Activated T-helper 2 cell treated with anti-CD3 and anti-CD28 coated beads, Interferon-gamma antibody, Interleukin-2, Interleukin-4, amounts not matched to agents 10 μg/mL and 5 μg/mL and 100 μg/mL, durations not matched to agents 14 hours and 24 hours and 36 hours (primary cell): ENCODE measurements at regions not wholly inside any gene's neighbourhood (a gene's known extent, or its start where the extent isn't known, plus 50 kb on each side); places are given as distances from the start of the nearest gene placed in this dataset.

Experiments used
- DNase-seq: peaks from one replicate; pipeline ENCODE4 v3.0.0; 2021; ENCODE audit warnings: low spot score
- H3K27ac Mint-ChIP-seq: one replicate; pipeline ENCODE4 v1.8.0; 2021; ENCODE audit warnings: mixed read lengths
- H3K27me3 Mint-ChIP-seq: one replicate; pipeline ENCODE4 v1.8.0; 2021; ENCODE audit warnings: low read depth, mixed read lengths
- H3K36me3 Mint-ChIP-seq: one replicate; pipeline ENCODE4 v1.8.0; 2021; ENCODE audit warnings: low read depth, mixed read lengths
- H3K4me1 Mint-ChIP-seq: one replicate; pipeline ENCODE4 v1.8.0; 2021; ENCODE audit warnings: low read depth, mixed read lengths
- H3K4me3 Mint-ChIP-seq: one replicate; pipeline ENCODE4 v1.8.0; 2021; ENCODE audit warnings: low read depth, mild to moderate bottlenecking, moderate library complexity, mixed read lengths
- H3K9me3 Mint-ChIP-seq: one replicate; pipeline ENCODE4 v1.8.0; 2021; ENCODE audit warnings: mixed read lengths
- intact Hi-C: fragments of 100-400 bp; cut with micrococcal nuclease; formaldehyde crosslinking; loops from one replicate; pipeline ENCODE4 v1.15.1; 2023

DNA sequence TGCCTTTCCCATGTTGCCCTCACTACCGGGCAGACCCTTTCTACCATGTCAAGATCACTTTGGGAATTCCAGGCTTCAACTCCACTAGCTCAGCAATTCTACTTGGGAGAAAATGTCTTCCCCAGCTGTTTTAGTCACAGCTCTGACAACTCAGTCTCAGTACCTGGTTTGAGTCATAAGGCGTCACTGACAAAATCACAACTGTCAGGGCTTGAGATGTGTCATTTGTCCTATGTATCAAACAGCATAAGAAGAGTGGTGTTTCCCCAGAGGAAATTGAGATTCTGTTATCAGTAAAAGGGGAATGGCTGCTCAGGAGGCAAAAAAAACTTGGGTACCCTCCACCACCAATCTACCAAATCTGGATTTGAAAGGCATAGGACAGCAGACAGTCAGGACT lies 594.9 kb upstream of the SUCLG2 start:
- peaks cover 2% of the 10 kb centered on the region for H3K4me1 Mint-ChIP-seq

GRCh38 chr3:68242606-68243005 lies 588.2 kb upstream of the SUCLG2 start:
- intact Hi-C loops, result no loop called here
- Mint-ChIP-seq H3K27me3 (no peaks in the 10 kb centered on the region), H3K36me3 (no peaks in the 10 kb centered on the region), H3K4me1 (no peaks in the 10 kb centered on the region), H3K9me3 (no peaks in the 10 kb centered on the region), H3K27ac (no peak overlapping the region), H3K4me3 (no peak overlapping the region)
- DNase-seq, result no peak

More for the DNA sequence above, 594.9 kb upstream of the SUCLG2 start:
- DNase-seq, result no peak
- H3K4me3 Mint-ChIP-seq, result no peak overlapping the region
- H3K27ac Mint-ChIP-seq, result no peak overlapping the region
- H3K36me3 Mint-ChIP-seq, result no peaks in the 10 kb centered on the region
- intact Hi-C loops, result no loop called here
- no peaks in the 10 kb centered on the region for H3K27me3 Mint-ChIP-seq
- H3K9me3 Mint-ChIP-seq, result no peaks in the 10 kb centered on the region

DNA sequence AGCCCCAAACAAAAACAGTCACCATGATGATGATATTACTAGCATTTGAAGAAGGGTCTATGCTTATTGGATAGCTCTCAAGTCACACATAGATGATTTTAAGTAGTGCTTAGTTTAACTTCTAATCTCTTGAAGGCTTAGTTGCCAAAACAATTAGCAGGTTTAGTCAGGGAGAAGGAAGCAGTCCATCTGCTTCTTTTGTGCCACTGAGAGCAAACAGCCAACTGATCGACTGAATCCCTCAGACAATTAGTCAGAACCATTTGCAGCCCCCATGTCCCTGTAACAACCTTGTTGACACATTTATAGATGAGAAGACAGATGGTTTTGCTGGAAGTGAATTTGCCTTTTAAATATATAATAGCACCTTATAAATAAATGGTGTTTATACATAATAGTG lies 585.1 kb upstream of the SUCLG2 start:
- intact Hi-C loops, result no loop called here
- Mint-ChIP-seq H3K4me1 (no peaks in the 10 kb centered on the region), H3K27me3 (no peaks in the 10 kb centered on the region), H3K27ac (no peak overlapping the region), H3K4me3 (no peak overlapping the region), H3K9me3 (no peaks in the 10 kb centered on the region), H3K36me3 (no peaks in the 10 kb centered on the region)
- DNase-seq, result no peak

DNA sequence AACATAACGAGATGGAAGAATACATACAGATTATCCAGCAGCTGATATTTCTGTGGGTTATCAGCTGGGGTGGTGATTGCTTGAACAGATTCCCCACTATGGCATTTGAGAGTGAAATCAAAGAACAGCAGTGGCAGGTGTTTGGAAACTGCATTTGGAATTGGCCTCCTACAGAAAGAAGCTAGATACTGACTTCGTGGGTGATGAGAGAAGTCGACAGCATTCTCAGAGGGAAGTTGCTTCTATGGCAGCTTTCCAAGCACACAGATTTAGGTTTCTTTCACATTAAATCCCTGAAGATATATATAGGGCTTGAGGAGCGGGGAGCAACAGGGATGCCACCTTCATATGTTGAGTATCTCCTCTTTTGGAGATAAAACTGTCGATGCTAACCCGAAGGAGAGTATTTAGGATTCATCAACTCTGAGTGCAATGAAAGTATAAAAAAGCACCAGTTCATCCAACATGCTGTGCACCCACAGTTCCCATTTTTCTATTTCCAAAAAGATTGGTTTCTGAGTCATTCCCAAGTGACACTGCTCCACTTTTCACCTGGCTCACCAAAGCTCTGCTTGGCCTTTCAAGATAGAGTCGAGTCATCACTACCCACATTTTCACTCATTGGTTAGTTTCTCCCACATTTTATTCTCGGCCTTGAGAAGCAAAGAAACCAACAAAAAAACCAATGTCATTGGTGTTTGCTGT lies 579.8 kb upstream of the SUCLG2 start:
- intact Hi-C loops, result no loop called here
- Mint-ChIP-seq H3K4me1 (no peaks in the 10 kb centered on the region), H3K27ac (no peak overlapping the region), H3K36me3 (no peaks in the 10 kb centered on the region), H3K9me3 (peaks cover 5% of the 10 kb centered on the region), H3K4me3 (no peak overlapping the region), H3K27me3 (no peaks in the 10 kb centered on the region)
- no peak for DNase-seq

GRCh38 chr3:68228856-68229255 lies 574.4 kb upstream of the SUCLG2 start:
- no peaks in the 10 kb centered on the region for H3K4me1 Mint-ChIP-seq
- H3K4me3 Mint-ChIP-seq, result no peak overlapping the region
- no peak overlapping the region for H3K27ac Mint-ChIP-seq
- intact Hi-C loops, result no loop called here
- H3K9me3 Mint-ChIP-seq, result peaks cover 5% of the 10 kb centered on the region
- H3K36me3 Mint-ChIP-seq, result no peaks in the 10 kb centered on the region
- no peak for DNase-seq
- no peaks in the 10 kb centered on the region for H3K27me3 Mint-ChIP-seq

- H3K27me3 Mint-ChIP-seq, result no peaks in the 10 kb centered on the region
- no peak overlapping the region for H3K4me3 Mint-ChIP-seq
- H3K9me3 Mint-ChIP-seq, result no peaks in the 10 kb centered on the region
- intact Hi-C loops, result no loop called here
- no peaks in the 10 kb centered on the region for H3K4me1 Mint-ChIP-seq
- no peak overlapping the region for H3K27ac Mint-ChIP-seq
- H3K36me3 Mint-ChIP-seq, result no peaks in the 10 kb centered on the region
- DNase-seq, result no peak
Measured at GRCh38 chr3:68220832-68221231, 566.4 kb upstream of the SUCLG2 start.

DNA sequence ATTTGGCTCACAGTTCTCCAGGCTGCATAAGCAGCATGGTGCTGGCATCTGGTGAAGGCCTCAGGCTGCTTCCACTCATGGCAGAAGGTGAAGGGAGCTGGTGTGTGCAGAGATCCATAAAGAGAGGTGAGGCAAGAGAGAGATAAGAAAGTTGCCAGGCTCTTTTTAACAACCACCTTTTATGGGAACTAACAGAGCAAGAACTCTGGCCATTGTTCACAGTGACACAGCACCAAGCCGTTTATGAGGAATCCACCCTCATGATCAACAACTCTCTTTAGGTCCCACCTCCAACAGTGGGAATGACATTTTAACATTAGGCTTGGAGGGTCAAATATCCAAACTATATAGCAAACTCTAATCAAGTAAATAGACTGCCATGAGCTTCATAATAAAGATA lies 557.2 kb upstream of the SUCLG2 start:
- H3K36me3 Mint-ChIP-seq, result no peaks in the 10 kb centered on the region
- no peak for DNase-seq
- no peaks in the 10 kb centered on the region for H3K4me1 Mint-ChIP-seq
- H3K9me3 Mint-ChIP-seq, result no peaks in the 10 kb centered on the region
- H3K27ac Mint-ChIP-seq, result no peak overlapping the region
- no peaks in the 10 kb centered on the region for H3K27me3 Mint-ChIP-seq
- intact Hi-C loops, result no loop called here
- H3K4me3 Mint-ChIP-seq, result no peak overlapping the region

DNA sequence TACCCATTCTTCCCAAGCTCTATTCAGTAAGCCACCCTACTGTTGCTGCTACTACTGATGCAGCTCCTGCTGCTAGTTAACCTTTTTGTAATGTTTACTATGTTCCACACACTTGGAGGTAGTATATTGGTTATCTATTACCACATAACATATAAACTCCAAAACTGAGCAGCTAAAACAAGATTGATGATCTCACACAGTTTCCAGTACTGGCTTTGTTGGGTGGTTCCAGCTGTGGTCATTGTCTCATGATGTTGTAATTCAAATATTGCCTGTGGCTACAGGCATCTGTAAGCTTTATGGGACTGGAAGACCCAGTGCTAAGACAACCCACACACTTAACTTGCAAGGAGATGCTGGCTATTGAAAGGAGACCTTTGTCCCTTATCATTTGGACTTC lies 556.2 kb upstream of the SUCLG2 start:
- H3K36me3 Mint-ChIP-seq, result no peaks in the 10 kb centered on the region
- no peak overlapping the region for H3K27ac Mint-ChIP-seq
- no peaks in the 10 kb centered on the region for H3K4me1 Mint-ChIP-seq
- H3K27me3 Mint-ChIP-seq, result no peaks in the 10 kb centered on the region
- DNase-seq, result no peak
- H3K9me3 Mint-ChIP-seq, result no peaks in the 10 kb centered on the region
- no peak overlapping the region for H3K4me3 Mint-ChIP-seq
- intact Hi-C loops, result no loop called here

DNA sequence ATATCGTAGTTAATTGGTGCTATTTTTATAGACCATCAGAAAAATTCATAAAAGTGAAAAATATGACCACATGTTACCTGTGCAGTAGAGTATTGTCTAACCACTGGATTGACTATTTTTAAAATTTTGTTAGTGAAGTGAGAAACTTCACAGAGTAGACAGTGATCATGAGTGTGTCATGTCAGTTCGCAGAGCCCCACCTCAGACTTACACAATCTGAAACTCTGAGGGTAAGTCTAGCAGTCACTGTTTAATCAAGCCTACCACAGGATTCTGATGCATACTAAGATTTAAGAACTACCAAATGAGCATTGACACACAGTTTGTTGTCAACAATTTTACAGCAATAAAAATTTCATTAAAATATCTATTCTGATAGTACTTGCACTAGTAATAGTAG lies 552.9 kb upstream of the SUCLG2 start:
- DNase-seq, result no peak
- Mint-ChIP-seq H3K27me3 (no peaks in the 10 kb centered on the region), H3K36me3 (no peaks in the 10 kb centered on the region), H3K9me3 (no peaks in the 10 kb centered on the region), H3K4me1 (no peaks in the 10 kb centered on the region), H3K4me3 (no peak overlapping the region), H3K27ac (no peak overlapping the region)
- intact Hi-C loops, result no loop called here

GRCh38 chr3:68206524-68207117 lies 552.2 kb upstream of the SUCLG2 start:
- Mint-ChIP-seq H3K4me1 (no peaks in the 10 kb centered on the region), H3K9me3 (no peaks in the 10 kb centered on the region), H3K36me3 (no peaks in the 10 kb centered on the region), H3K27ac (no peak overlapping the region), H3K27me3 (no peaks in the 10 kb centered on the region), H3K4me3 (no peak overlapping the region)
- DNase-seq, result no peak
- intact Hi-C loops, result no loop called here

GRCh38 chr3:68186733-68187132 lies 532.3 kb upstream of the SUCLG2 start:
- Mint-ChIP-seq H3K36me3 (no peaks in the 10 kb centered on the region), H3K9me3 (peaks cover 7% of the 10 kb centered on the region), H3K27ac (no peak overlapping the region), H3K4me3 (no peak overlapping the region), H3K4me1 (no peaks in the 10 kb centered on the region), H3K27me3 (no peaks in the 10 kb centered on the region)
- intact Hi-C loops, result no loop called here
- DNase-seq, result no peak

GRCh38 chr3:68176600-68176999 lies 522.2 kb upstream of the SUCLG2 start:
- no peak overlapping the region for H3K27ac Mint-ChIP-seq
- H3K36me3 Mint-ChIP-seq, result no peaks in the 10 kb centered on the region
- DNase-seq, result no peak
- H3K27me3 Mint-ChIP-seq, result no peaks in the 10 kb centered on the region
- peaks cover 24% of the 10 kb centered on the region for H3K9me3 Mint-ChIP-seq
- no peak overlapping the region for H3K4me3 Mint-ChIP-seq
- no peaks in the 10 kb centered on the region for H3K4me1 Mint-ChIP-seq
- intact Hi-C loops, result no loop called here

DNA sequence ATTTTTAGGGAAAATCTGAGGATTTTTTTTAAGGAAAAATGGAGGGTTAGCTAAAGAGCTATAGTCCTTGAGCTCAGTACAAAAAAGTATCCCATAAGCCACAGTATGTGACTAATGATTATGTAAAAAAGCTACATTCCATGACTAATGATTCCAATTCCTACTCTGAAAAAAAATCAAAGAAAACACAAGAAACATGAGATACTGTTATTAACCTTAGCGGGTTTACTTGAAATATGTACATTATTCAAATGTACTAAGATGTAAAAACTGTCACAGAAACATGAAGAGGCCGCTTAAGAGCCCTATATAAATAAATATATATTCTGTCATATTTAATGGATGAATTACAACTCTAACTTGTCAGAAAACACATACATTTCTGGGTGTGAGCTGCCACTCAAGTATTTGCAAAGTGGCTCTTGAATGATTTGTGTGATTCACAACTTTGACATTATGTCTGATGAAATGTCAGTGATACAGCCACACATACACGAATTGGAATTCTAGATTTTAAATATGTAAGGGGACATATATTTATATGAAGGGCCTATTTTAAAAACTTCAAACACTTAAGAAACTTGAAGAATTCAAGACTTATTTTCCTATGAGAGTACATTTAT lies 518.7 kb upstream of the SUCLG2 start:
- Mint-ChIP-seq H3K27me3 (no peaks in the 10 kb centered on the region), H3K36me3 (no peaks in the 10 kb centered on the region), H3K4me3 (no peak overlapping the region), H3K9me3 (peaks cover 42% of the 10 kb centered on the region), H3K27ac (no peak overlapping the region), H3K4me1 (no peaks in the 10 kb centered on the region)
- DNase-seq, result no peak
- intact Hi-C loops, result no loop called here
